ENCODE measurements at regions not wholly inside any gene's neighbourhood (a gene's known extent, or its start where the extent isn't known, plus 50 kb on each side); places are given as distances from the start of the nearest gene placed in this dataset.

DNA sequence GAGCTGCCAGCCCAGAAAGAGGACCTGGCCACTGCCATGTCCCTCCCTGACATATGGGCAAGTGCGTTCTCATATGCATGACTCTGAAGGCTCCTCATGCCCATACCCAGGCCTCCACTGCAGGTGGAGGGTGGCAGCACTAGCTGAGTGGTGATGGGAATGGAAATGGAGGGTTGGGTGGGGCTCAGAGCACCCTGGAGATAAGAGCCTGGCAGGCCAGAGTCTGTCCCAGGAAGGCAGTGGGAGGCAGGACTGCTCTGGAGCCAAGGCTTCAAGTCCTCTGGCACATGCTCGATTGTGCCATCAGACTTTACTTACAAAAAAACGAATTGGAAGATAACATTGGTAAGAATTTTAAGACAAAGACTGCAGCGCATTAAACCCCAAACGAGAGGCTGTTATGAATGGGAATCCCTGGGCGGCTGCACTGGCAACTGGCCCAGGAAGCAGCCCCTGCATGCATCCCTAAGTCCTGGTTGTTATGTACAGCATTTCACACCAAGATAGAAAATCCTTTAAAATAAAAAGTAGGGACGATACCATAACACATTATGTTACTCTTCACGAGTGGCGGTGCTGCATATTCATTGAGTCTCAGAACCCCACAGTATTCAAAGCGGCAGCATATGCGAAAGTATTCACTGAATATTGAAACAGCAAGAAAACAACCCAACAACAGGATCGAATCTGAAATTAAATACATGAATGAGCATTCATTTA, 81.7 kb upstream of the FAM98A start:
- Mint-ChIP-seq H3K4me3 (ENCODE audit: low read depth, unreplicated experiment) (no peak overlapping the region), H3K27me3 (ENCODE audit: unreplicated experiment) (no peaks in the 10 kb centered on the region), H3K27ac (ENCODE audit: unreplicated experiment) (no peak overlapping the region), H3K36me3 (ENCODE audit: insufficient read depth, unreplicated experiment) (no peaks in the 10 kb centered on the region), H3K9me3 (ENCODE audit: low read depth, unreplicated experiment) (no peaks in the 10 kb centered on the region), H3K4me1 (ENCODE audit: low read depth, unreplicated experiment) (no peaks in the 10 kb centered on the region)
- BruUV-seq (replicated peaks), result no TSS peak
- TF ChIP-seq, protein P1, sequence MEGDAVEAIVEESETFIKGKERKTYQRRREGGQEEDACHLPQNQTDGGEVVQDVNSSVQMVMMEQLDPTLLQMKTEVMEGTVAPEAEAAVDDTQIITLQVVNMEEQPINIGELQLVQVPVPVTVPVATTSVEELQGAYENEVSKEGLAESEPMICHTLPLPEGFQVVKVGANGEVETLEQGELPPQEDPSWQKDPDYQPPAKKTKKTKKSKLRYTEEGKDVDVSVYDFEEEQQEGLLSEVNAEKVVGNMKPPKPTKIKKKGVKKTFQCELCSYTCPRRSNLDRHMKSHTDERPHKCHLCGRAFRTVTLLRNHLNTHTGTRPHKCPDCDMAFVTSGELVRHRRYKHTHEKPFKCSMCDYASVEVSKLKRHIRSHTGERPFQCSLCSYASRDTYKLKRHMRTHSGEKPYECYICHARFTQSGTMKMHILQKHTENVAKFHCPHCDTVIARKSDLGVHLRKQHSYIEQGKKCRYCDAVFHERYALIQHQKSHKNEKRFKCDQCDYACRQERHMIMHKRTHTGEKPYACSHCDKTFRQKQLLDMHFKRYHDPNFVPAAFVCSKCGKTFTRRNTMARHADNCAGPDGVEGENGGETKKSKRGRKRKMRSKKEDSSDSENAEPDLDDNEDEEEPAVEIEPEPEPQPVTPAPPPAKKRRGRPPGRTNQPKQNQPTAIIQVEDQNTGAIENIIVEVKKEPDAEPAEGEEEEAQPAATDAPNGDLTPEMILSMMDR (IDR thresholded peaks at IDR 0.05; ENCODE audit: unreplicated experiment), result no peak
- CTCF ChIA-PET, result no interaction called here
- intact Hi-C loops (cut with micrococcal nuclease; ENCODE audit: unreplicated experiment), result no loop called here
- DNase-seq, result no peak

DNA sequence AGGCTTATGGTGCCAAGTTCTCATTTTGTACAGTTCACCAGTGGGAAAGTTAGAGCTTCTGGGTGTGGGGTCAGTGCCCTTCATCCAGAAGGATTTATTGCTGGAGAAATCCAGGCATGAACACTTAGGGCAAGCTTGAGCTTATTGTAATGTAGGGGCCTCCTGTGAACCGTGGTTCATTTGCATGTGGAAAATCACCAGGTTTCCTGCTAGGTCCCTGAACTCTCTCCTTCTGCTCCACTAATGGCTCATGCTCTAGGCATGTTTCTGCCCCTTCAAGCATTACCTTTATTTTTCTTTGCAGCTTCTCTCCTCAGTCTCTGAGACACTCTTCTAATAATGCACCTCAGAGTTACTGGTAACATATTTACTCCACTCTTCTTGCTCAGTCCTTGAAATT, 79.3 kb upstream of the FAM98A start:
- Mint-ChIP-seq H3K27me3 (ENCODE audit: unreplicated experiment) (no peaks in the 10 kb centered on the region), H3K4me1 (ENCODE audit: low read depth, unreplicated experiment) (no peaks in the 10 kb centered on the region), H3K9me3 (ENCODE audit: low read depth, unreplicated experiment) (no peaks in the 10 kb centered on the region), H3K27ac (ENCODE audit: unreplicated experiment) (no peak overlapping the region), H3K4me3 (ENCODE audit: low read depth, unreplicated experiment) (no peak overlapping the region), H3K36me3 (ENCODE audit: insufficient read depth, unreplicated experiment) (no peaks in the 10 kb centered on the region)
- intact Hi-C loops (cut with micrococcal nuclease; ENCODE audit: unreplicated experiment), result no loop called here
- BruUV-seq (replicated peaks), result no TSS peak
- CTCF ChIA-PET, result no interaction called here
- DNase-seq, result no peak
- TF ChIP-seq, protein P1 (IDR thresholded peaks at IDR 0.05; ENCODE audit: unreplicated experiment), result no peak

DNA sequence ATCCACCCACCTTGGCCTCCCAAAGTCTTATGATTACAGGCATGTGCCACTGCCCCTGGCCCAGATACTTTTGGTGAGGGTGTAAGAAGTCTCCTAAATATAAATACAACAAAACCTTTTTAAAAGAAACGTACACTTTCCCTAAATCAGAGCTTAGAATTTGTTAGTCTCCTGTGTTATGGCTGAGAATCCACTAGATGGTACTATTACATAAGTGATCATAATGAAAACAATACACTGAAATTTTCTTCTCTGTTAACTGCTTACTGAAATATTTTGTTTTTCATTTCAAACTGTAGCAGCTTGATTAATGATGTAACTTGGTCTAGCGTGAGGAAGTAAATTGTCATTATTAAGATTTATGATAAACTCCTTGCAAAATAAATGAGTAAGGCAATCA, 74.8 kb upstream of the FAM98A start:
- TF ChIP-seq, protein P1 (IDR thresholded peaks at IDR 0.05; ENCODE audit: unreplicated experiment), result no peak
- Mint-ChIP-seq H3K27ac (ENCODE audit: unreplicated experiment) (no peak overlapping the region), H3K4me1 (ENCODE audit: low read depth, unreplicated experiment) (no peaks in the 10 kb centered on the region), H3K36me3 (ENCODE audit: insufficient read depth, unreplicated experiment) (no peaks in the 10 kb centered on the region), H3K9me3 (ENCODE audit: low read depth, unreplicated experiment) (no peaks in the 10 kb centered on the region), H3K4me3 (ENCODE audit: low read depth, unreplicated experiment) (no peak overlapping the region), H3K27me3 (ENCODE audit: unreplicated experiment) (no peaks in the 10 kb centered on the region)
- no TSS peak for BruUV-seq (replicated peaks)
- CTCF ChIA-PET, result interaction anchor here (0.6 kb wide), 1 partner anchor 59 kb away, joined by 3 read pairs; no protein-coding TSS in a partner anchor
- DNase-seq, result no peak
- intact Hi-C loops (cut with micrococcal nuclease; ENCODE audit: unreplicated experiment), result no loop called here

DNA sequence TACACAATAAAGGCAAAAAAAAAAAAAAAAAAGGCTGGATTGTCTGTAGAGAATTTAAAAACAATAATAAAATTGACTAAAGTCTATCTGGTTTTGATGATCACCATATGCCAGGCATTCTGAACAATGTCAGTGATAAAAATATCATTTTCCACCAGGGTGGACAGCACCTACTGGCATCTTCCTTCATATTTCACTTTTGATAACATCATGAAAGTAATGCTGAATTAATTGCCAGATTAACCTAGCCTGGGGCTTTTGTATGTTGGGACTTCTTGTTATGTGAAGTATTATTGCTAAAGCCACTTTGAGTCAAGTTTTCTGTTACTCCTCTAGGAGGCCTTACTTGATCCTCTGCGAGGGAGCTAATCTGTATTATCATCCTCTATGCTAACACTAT, 73.8 kb upstream of the FAM98A start:
- Mint-ChIP-seq H3K27ac (ENCODE audit: unreplicated experiment) (no peak overlapping the region), H3K9me3 (ENCODE audit: low read depth, unreplicated experiment) (no peaks in the 10 kb centered on the region), H3K4me3 (ENCODE audit: low read depth, unreplicated experiment) (no peak overlapping the region), H3K4me1 (ENCODE audit: low read depth, unreplicated experiment) (no peaks in the 10 kb centered on the region), H3K27me3 (ENCODE audit: unreplicated experiment) (no peaks in the 10 kb centered on the region), H3K36me3 (ENCODE audit: insufficient read depth, unreplicated experiment) (no peaks in the 10 kb centered on the region)
- intact Hi-C loops (cut with micrococcal nuclease; ENCODE audit: unreplicated experiment), result no loop called here
- CTCF ChIA-PET, result no interaction called here
- TF ChIP-seq, protein P1 (IDR thresholded peaks at IDR 0.05; ENCODE audit: unreplicated experiment), result no peak
- no peak for DNase-seq
- BruUV-seq (replicated peaks), result no TSS peak
